Adrenal gland (tissue), 9 donors: ENCODE measurements at regions not wholly inside any gene's neighbourhood (a gene's known extent, or its start where the extent isn't known, plus 50 kb on each side); places are given as distances from the start of the nearest gene placed in this dataset.

Experiments
- DNase-seq, 7 donors: peaks; one replicate each; pipeline ENCODE4 v3.0.0-alpha.2; 2019 to 2020
- H3K27ac ChIP-seq, 5 donors: fragments of 200-600 bp; sonication (generic) in 4 of 5; 1 replicate in 3 of 5; 2 replicates in 2 of 5; pipeline versions ENCODE4 v1.5.1 to v1.8.0; 2016 to 2020; ENCODE audit warnings: mild to moderate bottlenecking in 1 of 5
- H3K27me3 ChIP-seq: fragments of 200-600 bp; 2 replicates; pipeline ENCODE4 v1.8.0; 2021
- H3K36me3 ChIP-seq, 2 donors: fragments of 200-600 bp; replicated peaks in 1 of 2; 1 replicate in 1 of 2; 2 replicates in 1 of 2; pipeline versions ENCODE4 v1.5.1 to v1.8.0; 2018 to 2022
- H3K4me1 ChIP-seq, 2 donors: fragments of 200-600 bp; replicated peaks in 1 of 2; 1 replicate in 1 of 2; 2 replicates in 1 of 2; pipeline versions ENCODE4 v1.5.1 to v1.8.0; 2018 to 2021
- H3K4me3 ChIP-seq, 4 donors: fragments of 200-600 bp; sonication (generic) in 3 of 4; one replicate each; pipeline ENCODE4 v1.5.1; 2016 to 2018
- H3K9me3 ChIP-seq, 3 donors: fragments of 200-600 bp; sonication (generic) in 1 of 3; replicated peaks in 1 of 3; 1 replicate in 2 of 3; 2 replicates in 1 of 3; pipeline versions ENCODE4 v1.5.1 to v1.8.0; 2016 to 2021
- CTCF ChIP-seq, 6 experiments: fragments of 450-650 bp in 4 of 6; fragments of 200-600 bp in 2 of 6; sonication (generic) in 1 of 6; IDR thresholded peaks; 1 replicate in 5 of 6; 2 replicates in 1 of 6; pipeline versions ENCODE4 v1.5.1 to v1.8.0; 2016 to 2021; ENCODE audit warnings: antibody characterized with exemption in 6 of 6, mild to moderate bottlenecking in 2 of 6, moderate library complexity in 1 of 6
- POLR2A ChIP-seq, 2 donors: fragments of 450-650 bp; IDR thresholded peaks; one replicate each; pipeline ENCODE4 v1.6.1; 2017; ENCODE audit warnings: antibody characterized with exemption in 2 of 2, mild to moderate bottlenecking in 2 of 2, moderate library complexity in 1 of 2
- WGBS, 4 donors: extraction: QIAGEN DNeasy Blood & Tissue Kit in 2 of 4; methylation state at CpG; one replicate each; pipeline versions ENCODE4 v1.1.5 to v1.1.7; 2013 to 2017; 5-methylcytosine and 5-hydroxymethylcytosine counted together
- intact Hi-C, 2 donors: fragments of 100-400 bp; cut with DNase I; formaldehyde crosslinking; loops; one replicate each; pipeline versions ENCODE4 v1.14.1 to v1.15.0; 2022 to 2023
- donor health status: healthy with polysubstance abuse.
- donor health status: Bipolar disorder and iron deficiency.
- donor health status: DM: yes; HTN: yes; CAD: no.
- donor health status: DM: no; HTN: no; CAD: no.
- donor health status: DM: no; HTN: no; CAD: no.

DNA sequence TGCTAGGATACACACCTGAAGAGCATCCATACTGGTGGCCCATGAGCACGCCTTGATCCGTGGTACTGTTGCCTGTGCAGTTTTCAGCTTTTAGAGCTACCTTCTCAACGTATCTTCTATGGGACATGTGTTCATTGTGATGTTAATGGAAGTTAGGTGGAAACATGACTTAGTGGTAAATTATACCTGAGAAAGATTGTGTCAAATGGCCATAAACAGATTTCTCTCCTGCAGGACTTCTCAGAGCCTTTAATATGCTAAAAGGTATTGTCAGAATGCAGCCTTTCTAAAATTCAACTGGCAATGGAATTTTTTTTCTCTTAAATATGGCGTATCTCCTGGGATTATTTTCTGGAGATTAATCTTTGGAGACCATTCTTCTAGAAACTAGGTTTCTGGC lies 148.5 kb downstream of the CDC5L start:
- Histone ChIP-seq H3K4me3 (no peak overlapping the region), H3K36me3 (no peaks in the 10 kb centered on the region), H3K27me3 (no peaks in the 10 kb centered on the region), H3K27ac (no peak overlapping the region), H3K9me3 (no peaks in the 10 kb centered on the region), H3K4me1 (no peaks in the 10 kb centered on the region)
- no peak for DNase-seq
- intact Hi-C loops, result no loop called here
- TF ChIP-seq CTCF (IDR thresholded peaks at IDR 0.05) (no peak), POLR2A (IDR thresholded peaks at IDR 0.05) (no peak)
- WGBS, 4 donors, result 89 to 93% (median 91%) methylated on average over 4 of the region's 4 CpGs

- no peaks in the 10 kb centered on the region for H3K36me3 ChIP-seq
- whole genome bisulfite sequencing, 4 donors, result 74 to 86% (median 86%) methylated on average over 9 to 10 of the region's 10 CpGs
- H3K9me3 ChIP-seq, result no peaks in the 10 kb centered on the region
- H3K4me3 ChIP-seq, result no peak overlapping the region
- no peak overlapping the region for H3K27ac ChIP-seq
- no peaks in the 10 kb centered on the region for H3K4me1 ChIP-seq
- peak in 1 of 7 donors; percentile 2 for DNase-seq
- TF ChIP-seq CTCF (IDR thresholded peaks at IDR 0.05) (no peak), POLR2A (IDR thresholded peaks at IDR 0.05) (no peak)
- no peaks in the 10 kb centered on the region for H3K27me3 ChIP-seq
- intact Hi-C loops, result no loop called here
Measured at GRCh38 chr6:44537306-44538049, 150.0 kb downstream of the CDC5L start.

DNA sequence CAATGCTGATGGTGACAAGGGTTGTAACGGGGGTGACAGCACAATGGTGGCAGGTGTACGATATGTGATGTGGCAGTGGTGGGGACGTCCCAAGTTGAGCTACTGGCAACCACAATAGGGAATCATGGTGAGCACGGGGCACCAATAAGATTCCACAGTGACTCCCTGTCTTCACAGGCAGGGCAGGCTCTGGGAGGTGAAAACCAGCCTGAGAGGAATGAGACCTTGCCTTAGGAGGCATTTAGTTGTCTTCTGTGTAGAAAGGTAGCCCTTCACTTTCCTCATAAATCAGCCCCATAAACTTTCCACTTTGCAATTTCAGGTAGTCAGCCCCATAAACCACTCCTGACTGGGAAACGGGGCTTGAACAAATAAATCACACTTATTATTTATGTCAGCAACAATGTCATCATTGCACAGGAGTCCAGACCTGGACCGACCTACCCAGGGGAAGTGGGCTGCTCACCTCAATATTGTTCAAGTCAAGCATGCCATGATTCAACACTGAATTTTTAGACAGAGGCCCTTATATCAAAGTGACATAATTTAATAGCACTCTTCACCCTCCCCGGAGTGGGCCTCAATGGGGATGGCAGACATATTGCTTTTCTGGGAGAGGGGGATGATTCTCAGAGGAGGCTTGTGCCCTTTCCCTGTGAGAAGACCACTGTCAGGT lies 150.8 kb downstream of the CDC5L start:
- Histone ChIP-seq H3K27me3 (no peaks in the 10 kb centered on the region), H3K4me1 (no peaks in the 10 kb centered on the region), H3K27ac (no peak overlapping the region), H3K9me3 (no peaks in the 10 kb centered on the region), H3K4me3 (no peak overlapping the region), H3K36me3 (no peaks in the 10 kb centered on the region)
- no peak for TF ChIP-seq CTCF (IDR thresholded peaks at IDR 0.05)
- TF ChIP-seq POLR2A (IDR thresholded peaks at IDR 0.05), result no peak
- no peak for DNase-seq
- WGBS, 4 donors, result 65 to 79% (median 71%) methylated on average over 6 to 7 of the region's 7 CpGs
- intact Hi-C loops, result no loop called here

DNA sequence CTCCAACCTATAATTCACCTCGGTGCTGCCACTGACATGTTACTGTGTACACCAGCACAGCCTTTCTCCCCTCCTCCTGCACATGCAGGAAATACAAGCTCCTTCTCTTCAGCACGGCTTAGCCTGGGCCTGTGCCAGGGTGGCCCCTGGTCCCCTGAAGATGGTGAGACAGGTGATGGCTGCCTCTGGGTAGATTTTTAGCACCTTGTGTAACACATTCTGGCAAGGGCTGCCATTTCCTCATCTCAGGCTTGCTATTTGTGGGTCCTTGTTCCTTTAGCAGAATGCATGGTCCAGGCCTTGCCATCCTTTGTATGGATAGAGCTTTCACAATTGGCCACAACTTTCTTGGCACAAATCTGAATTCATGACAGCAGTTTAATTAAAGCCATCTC lies 151.3 kb downstream of the CDC5L start:
- 33 to 58% (median 49%) methylated on average over 2 of the region's 2 CpGs for WGBS, 4 donors
- intact Hi-C loops, result no loop called here
- no peak for TF ChIP-seq POLR2A (IDR thresholded peaks at IDR 0.05)

More for the DNA sequence above, 151.3 kb downstream of the CDC5L start:
- H3K4me3 ChIP-seq, result no peak overlapping the region
- DNase-seq, result peak in 1 of 7 donors; percentile 13
- H3K27me3 ChIP-seq, result no peaks in the 10 kb centered on the region
- H3K27ac ChIP-seq, result no peak overlapping the region
- no peaks in the 10 kb centered on the region for H3K4me1 ChIP-seq
- H3K36me3 ChIP-seq, result no peaks in the 10 kb centered on the region
- H3K9me3 ChIP-seq, result no peaks in the 10 kb centered on the region
